ENCODE measurements at regions not wholly inside any gene's neighbourhood (a gene's known extent, or its start where the extent isn't known, plus 50 kb on each side); places are given as distances from the start of the nearest gene placed in this dataset.

DNA sequence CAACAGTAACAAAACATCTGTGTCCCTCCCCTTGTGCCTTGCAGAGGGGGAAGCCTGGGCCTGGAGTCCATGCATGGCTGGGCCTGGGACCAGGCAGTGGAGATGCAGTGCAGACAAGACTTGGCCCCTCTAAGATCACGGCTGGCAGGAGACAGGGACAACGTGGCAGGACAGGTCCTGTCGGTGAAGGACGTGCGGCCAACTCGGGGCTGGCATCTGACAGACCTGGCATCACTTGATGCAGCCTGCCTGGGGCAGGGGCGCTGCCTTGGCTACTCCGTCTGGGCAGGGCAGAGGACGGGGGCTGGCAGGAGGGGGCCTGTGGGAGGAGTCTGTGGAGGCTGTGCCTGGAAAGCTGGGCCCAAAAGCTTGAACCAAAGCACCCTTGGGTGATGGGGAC is 112.1 kb downstream of the CPZ start:
- Mint-ChIP-seq H3K27me3 (peaks cover 0 to 5% of the 10 kb centered on the region in 2 donors), H3K9me3 (no peaks in the 10 kb centered on the region), H3K27ac (no peak overlapping the region), H3K36me3 (no peaks in the 10 kb centered on the region), H3K4me3 (no peak overlapping the region), H3K4me1 (no peaks in the 10 kb centered on the region)
- Histone ChIP-seq H3K27ac (ENCODE audit: low read length) (no peak overlapping the region), H3K4me1 (ENCODE audit: control insufficient read depth in 1 of 2, extremely low read depth in 1 of 2, insufficient read depth in 2 of 2, low read length in 2 of 2) (no peaks in the 10 kb centered on the region), H3K36me3 (ENCODE audit: control insufficient read depth in 2 of 2, extremely low read depth in 1 of 2, insufficient read depth in 1 of 2, low read length in 1 of 2) (no peaks in the 10 kb centered on the region), H3K27me3 (replicated peaks in 1 of 2; ENCODE audit: control insufficient read depth in 2 of 2, extremely low read depth in 1 of 2, insufficient read depth in 2 of 2, low read length in 1 of 2) (peaks cover 0 to 31% of the 10 kb centered on the region in 2 experiments), H3K9me3 (no peaks in the 10 kb centered on the region), H3K4me3 (ENCODE audit: control insufficient read depth in 1 of 2, extremely low read depth in 1 of 2, low read length in 1 of 2) (no peak overlapping the region)
- ChIA-PET CTCF (no interaction called here), POLR2A (no interaction called here)
- no peak for ATAC-seq (replicated peaks in 1 of 4)
- 84% methylated on average over 9 of the region's 9 CpGs for WGBS (ENCODE audit: insufficient coverage)
- peak in 2 of 35 experiments; percentile 5 to 18 for DNase-seq

DNA sequence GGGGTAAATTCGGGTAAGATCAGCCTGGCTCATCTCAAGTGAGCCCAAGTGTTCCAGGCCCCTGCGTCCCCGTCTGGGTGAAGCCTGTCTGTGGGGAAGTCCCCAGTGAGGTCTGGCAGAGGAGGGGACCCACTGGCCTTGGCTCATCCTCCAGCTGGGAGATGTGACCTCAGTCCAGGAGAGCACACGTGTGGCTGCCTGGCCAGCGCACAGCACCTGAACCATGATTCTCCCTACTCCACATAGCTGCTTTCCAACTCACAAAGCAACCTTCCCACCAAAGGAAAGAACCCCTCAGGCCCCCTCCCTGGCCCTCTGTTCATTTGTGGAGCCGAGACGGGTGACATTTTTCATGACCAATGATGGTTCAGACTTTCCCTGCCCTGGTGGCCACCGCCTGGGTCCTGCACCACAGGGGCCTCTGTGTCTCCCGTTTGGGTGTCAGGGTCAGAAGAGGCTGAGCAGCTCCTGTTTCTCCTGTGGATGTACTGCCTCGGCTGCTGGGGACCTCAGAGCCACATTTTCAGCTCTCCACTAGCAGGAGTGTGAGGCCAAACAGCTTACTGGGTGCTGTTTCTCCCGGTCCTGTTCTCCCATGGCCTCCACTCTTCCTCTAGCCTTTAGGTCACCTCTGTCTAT is 111.4 kb downstream of the CPZ start:
- Histone ChIP-seq H3K4me3 (ENCODE audit: control insufficient read depth in 1 of 2, extremely low read depth in 1 of 2, low read length in 1 of 2) (no peak overlapping the region), H3K27me3 (replicated peaks in 1 of 2; ENCODE audit: control insufficient read depth in 2 of 2, extremely low read depth in 1 of 2, insufficient read depth in 2 of 2, low read length in 1 of 2) (peaks cover 0 to 35% of the 10 kb centered on the region in 2 experiments), H3K27ac (ENCODE audit: low read length) (no peak overlapping the region), H3K4me1 (ENCODE audit: control insufficient read depth in 1 of 2, extremely low read depth in 1 of 2, insufficient read depth in 2 of 2, low read length in 2 of 2) (no peaks in the 10 kb centered on the region), H3K9me3 (no peaks in the 10 kb centered on the region), H3K36me3 (ENCODE audit: control insufficient read depth in 2 of 2, extremely low read depth in 1 of 2, insufficient read depth in 1 of 2, low read length in 1 of 2) (no peaks in the 10 kb centered on the region)
- H3K27me3 Mint-ChIP-seq, result peaks cover 0 to 5% of the 10 kb centered on the region in 2 donors
- H3K36me3 Mint-ChIP-seq, result no peaks in the 10 kb centered on the region
- POLR2A ChIA-PET, result no interaction called here
- H3K4me3 Mint-ChIP-seq, result no peak overlapping the region
- H3K27ac Mint-ChIP-seq, result no peak overlapping the region
- 70% methylated on average over 8 of the region's 11 CpGs for WGBS (ENCODE audit: insufficient coverage)
- DNase-seq, result peak in 2 of 35 experiments; percentile 6 to 14
- CTCF ChIA-PET, result no interaction called here
- H3K9me3 Mint-ChIP-seq, result no peaks in the 10 kb centered on the region
- H3K4me1 Mint-ChIP-seq, result no peaks in the 10 kb centered on the region
- ATAC-seq (replicated peaks in 1 of 4), result no peak

DNA sequence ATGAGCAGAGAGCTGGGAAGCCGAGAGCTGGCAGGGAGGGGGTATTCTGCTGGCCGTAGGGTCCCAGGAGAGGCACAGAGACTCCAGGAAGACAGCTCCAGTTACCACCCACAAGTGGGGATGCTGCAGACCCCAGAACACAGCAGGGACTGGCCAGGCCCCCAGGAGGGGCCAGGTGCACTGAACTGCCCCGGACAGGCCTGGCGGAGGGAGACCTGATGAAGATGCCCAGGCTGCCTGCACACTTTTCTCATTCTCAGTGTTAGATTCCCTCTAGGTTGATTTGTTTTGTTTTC is 110.8 kb downstream of the CPZ start:
- no peaks in the 10 kb centered on the region for H3K9me3 ChIP-seq
- H3K36me3 ChIP-seq (ENCODE audit: control insufficient read depth in 2 of 2, extremely low read depth in 1 of 2, insufficient read depth in 1 of 2, low read length in 1 of 2), result no peaks in the 10 kb centered on the region
- DNase-seq (peak in 2 of 35 experiments; percentile 0 to 3), ATAC-seq (replicated peaks in 1 of 4) (no peak)
- Mint-ChIP-seq H3K4me3 (no peak overlapping the region), H3K9me3 (no peaks in the 10 kb centered on the region), H3K27me3 (peaks cover 0 to 5% of the 10 kb centered on the region in 2 donors), H3K27ac (no peak overlapping the region), H3K4me1 (no peaks in the 10 kb centered on the region), H3K36me3 (no peaks in the 10 kb centered on the region)
- no peak overlapping the region for H3K27ac ChIP-seq (ENCODE audit: low read length)
- H3K4me1 ChIP-seq (ENCODE audit: control insufficient read depth in 1 of 2, extremely low read depth in 1 of 2, insufficient read depth in 2 of 2, low read length in 2 of 2), result no peaks in the 10 kb centered on the region
- ChIA-PET POLR2A (no interaction called here), CTCF (no interaction called here)
- WGBS (ENCODE audit: insufficient coverage), result no CpG with 5 or more reads among the region's 4 CpGs
- H3K27me3 ChIP-seq (replicated peaks in 1 of 2; ENCODE audit: control insufficient read depth in 2 of 2, extremely low read depth in 1 of 2, insufficient read depth in 2 of 2, low read length in 1 of 2), result peaks cover 0 to 37% of the 10 kb centered on the region in 2 experiments
- no peak overlapping the region for H3K4me3 ChIP-seq (ENCODE audit: control insufficient read depth in 1 of 2, extremely low read depth in 1 of 2, low read length in 1 of 2)

DNA sequence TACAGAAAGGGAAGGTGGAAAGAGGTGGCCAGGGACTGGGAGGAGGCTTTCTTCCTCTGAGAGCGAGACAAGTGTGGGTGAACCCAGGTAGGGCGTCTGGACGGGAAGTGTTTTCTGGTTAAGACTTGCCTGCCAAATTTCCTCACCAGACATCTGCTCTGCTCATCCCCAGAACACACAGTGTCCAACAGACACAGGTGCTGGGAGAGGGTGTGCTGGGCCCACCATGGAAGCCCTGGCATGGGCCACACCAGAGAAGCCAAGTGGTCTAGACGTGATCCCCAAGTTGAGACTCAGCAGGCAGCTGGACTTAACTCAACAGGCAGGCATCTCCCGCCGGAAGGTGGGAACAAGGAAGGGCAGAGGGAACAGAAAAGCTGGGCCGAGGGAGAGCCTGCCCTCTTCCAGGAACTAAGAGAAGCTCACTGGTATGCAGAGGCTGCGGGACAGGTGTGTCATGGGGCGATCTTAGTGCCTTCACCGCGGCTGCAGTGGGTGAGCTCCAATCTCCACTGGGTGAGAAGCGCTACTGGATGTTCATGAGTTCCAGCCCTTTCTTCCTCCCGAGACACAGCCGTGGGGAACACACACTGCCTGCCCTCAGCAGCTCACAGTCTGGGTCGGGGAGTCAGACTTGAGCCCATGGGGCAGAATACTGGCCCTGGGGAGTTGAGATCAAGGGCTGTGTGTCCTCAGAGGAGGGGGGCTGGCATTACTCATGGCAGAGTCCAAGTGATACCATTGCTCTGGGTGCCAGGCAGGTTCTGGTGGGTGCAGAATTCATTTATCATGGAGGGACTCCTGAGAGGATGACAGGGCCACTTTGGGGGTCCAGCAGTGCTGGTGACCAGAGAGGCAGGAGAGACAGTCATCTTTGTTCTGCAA is 110.2 kb downstream of the CPZ start:
- Histone ChIP-seq H3K9me3 (no peaks in the 10 kb centered on the region), H3K4me3 (ENCODE audit: control insufficient read depth in 1 of 2, extremely low read depth in 1 of 2, low read length in 1 of 2) (no peak overlapping the region), H3K36me3 (ENCODE audit: control insufficient read depth in 2 of 2, extremely low read depth in 1 of 2, insufficient read depth in 1 of 2, low read length in 1 of 2) (no peaks in the 10 kb centered on the region), H3K4me1 (ENCODE audit: control insufficient read depth in 1 of 2, extremely low read depth in 1 of 2, insufficient read depth in 2 of 2, low read length in 2 of 2) (no peaks in the 10 kb centered on the region), H3K27ac (ENCODE audit: low read length) (no peak overlapping the region), H3K27me3 (replicated peaks in 1 of 2; ENCODE audit: control insufficient read depth in 2 of 2, extremely low read depth in 1 of 2, insufficient read depth in 2 of 2, low read length in 1 of 2) (peaks cover 0 to 39% of the 10 kb centered on the region in 2 experiments)
- ChIA-PET CTCF (no interaction called here), POLR2A (no interaction called here)
- Mint-ChIP-seq H3K4me1 (no peaks in the 10 kb centered on the region), H3K27ac (no peak overlapping the region), H3K36me3 (no peaks in the 10 kb centered on the region), H3K9me3 (no peaks in the 10 kb centered on the region), H3K27me3 (peaks cover 0 to 5% of the 10 kb centered on the region in 2 donors), H3K4me3 (no peak overlapping the region)
- no peak for ATAC-seq (replicated peaks in 1 of 4)
- 73% methylated on average over 12 of the region's 15 CpGs for WGBS (ENCODE audit: insufficient coverage)
- DNase-seq, result peak in 1 of 35 experiments; percentile 21

DNA sequence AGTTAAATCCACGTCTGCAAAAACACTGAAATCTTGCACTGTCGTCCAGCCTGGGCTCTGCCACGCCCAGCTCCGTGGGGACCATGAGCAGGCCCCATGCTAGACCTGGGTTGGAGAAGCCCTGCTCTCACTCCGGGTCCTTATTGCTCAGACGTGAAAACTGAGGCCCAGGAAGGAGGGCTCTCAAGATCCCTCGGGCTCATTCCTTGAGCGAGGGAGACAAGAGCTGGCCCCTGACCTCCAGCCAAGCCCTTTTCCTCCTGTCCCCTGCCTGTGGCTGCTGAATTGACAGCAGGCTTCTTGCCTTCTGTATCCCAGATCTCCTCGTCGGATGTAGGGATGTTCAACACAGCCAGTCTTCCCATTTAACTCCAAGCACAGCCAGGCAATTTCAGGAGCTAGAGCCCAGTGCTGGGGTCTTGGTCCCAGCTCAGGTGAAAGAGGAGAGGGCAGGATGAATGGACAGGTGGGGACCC is 109.5 kb downstream of the CPZ start:
- H3K4me3 ChIP-seq (ENCODE audit: control insufficient read depth in 1 of 2, extremely low read depth in 1 of 2, low read length in 1 of 2), result no peak overlapping the region
- no peak overlapping the region for H3K27ac Mint-ChIP-seq
- ChIA-PET POLR2A (no interaction called here), CTCF (no interaction called here)
- H3K4me3 Mint-ChIP-seq, result no peak overlapping the region
- DNase-seq (peak in 1 of 35 experiments; percentile 13), ATAC-seq (replicated peaks in 1 of 4) (no peak)
- no peaks in the 10 kb centered on the region for H3K36me3 ChIP-seq (ENCODE audit: control insufficient read depth in 2 of 2, extremely low read depth in 1 of 2, insufficient read depth in 1 of 2, low read length in 1 of 2)
- peaks cover 0 to 6% of the 10 kb centered on the region in 2 donors for H3K27me3 Mint-ChIP-seq
- no peaks in the 10 kb centered on the region for H3K4me1 Mint-ChIP-seq
- peaks cover 0 to 4% (median 0%) of the 10 kb centered on the region in 3 donors for H3K9me3 Mint-ChIP-seq
- H3K27ac ChIP-seq (ENCODE audit: low read length), result no peak overlapping the region
- 68% methylated on average over 8 of the region's 10 CpGs for WGBS (ENCODE audit: insufficient coverage)
- no peaks in the 10 kb centered on the region for H3K9me3 ChIP-seq
- H3K27me3 ChIP-seq (replicated peaks in 1 of 2; ENCODE audit: control insufficient read depth in 2 of 2, extremely low read depth in 1 of 2, insufficient read depth in 2 of 2, low read length in 1 of 2), result peaks cover 0 to 34% of the 10 kb centered on the region in 2 experiments
- no peaks in the 10 kb centered on the region for H3K4me1 ChIP-seq (ENCODE audit: control insufficient read depth in 1 of 2, extremely low read depth in 1 of 2, insufficient read depth in 2 of 2, low read length in 2 of 2)
- H3K36me3 Mint-ChIP-seq, result no peaks in the 10 kb centered on the region

DNA sequence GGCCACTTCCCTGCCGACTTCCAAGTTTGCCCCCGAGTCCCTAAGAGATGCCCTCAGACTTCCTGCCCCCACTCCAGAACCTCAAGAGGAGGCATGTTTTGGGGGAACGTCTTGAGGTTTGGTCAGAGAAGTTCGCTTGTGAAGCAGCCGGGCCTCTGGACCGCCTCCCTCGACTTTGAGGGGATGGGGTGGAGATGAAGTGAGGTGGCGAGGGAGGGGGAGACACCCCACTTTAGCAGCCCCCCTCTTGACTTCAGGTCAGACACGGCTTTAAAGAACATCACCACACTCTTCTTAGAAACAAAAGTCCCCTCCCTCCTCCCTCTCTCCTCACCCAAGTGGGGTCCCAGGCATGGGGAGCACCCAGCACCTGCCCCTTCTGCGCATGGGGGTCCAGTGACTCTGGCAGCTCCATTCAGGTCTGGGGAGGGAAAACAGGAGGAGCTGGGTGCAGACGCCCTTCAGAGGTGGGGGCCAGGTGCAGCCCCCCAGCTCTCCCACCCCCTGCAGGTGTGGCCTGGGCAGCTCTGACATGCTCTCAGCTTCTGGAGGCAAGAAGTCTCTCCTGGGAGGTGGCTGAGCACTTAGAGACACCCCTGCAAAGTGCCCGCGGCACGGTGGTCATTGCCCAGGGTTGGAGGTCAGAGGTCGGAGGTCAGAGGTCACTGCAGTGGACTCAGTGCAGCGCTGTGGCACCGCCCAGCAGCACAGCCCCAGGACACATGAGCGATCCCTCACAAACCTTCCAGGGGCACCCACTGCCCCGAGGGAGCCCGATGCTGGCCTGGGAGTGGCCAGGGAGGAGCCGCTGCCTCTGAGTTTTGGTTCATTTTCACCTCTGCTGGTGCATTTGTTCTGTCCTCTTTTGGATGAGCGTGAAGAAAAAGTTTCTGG is 108.8 kb downstream of the CPZ start:
- no peaks in the 10 kb centered on the region for H3K9me3 ChIP-seq
- H3K36me3 ChIP-seq (ENCODE audit: control insufficient read depth in 2 of 2, extremely low read depth in 1 of 2, insufficient read depth in 1 of 2, low read length in 1 of 2), result no peaks in the 10 kb centered on the region
- no peak overlapping the region for H3K4me3 Mint-ChIP-seq
- peaks cover 0 to 34% of the 10 kb centered on the region in 2 experiments for H3K27me3 ChIP-seq (replicated peaks in 1 of 2; ENCODE audit: control insufficient read depth in 2 of 2, extremely low read depth in 1 of 2, insufficient read depth in 2 of 2, low read length in 1 of 2)
- H3K4me3 ChIP-seq (ENCODE audit: control insufficient read depth in 1 of 2, extremely low read depth in 1 of 2, low read length in 1 of 2), result no peak overlapping the region
- no peaks in the 10 kb centered on the region for H3K4me1 ChIP-seq (ENCODE audit: control insufficient read depth in 1 of 2, extremely low read depth in 1 of 2, insufficient read depth in 2 of 2, low read length in 2 of 2)
- H3K9me3 Mint-ChIP-seq, result peaks cover 0 to 4% (median 0%) of the 10 kb centered on the region in 3 donors
- H3K27ac ChIP-seq (ENCODE audit: low read length), result no peak overlapping the region
- H3K27me3 Mint-ChIP-seq, result peaks cover 0 to 6% of the 10 kb centered on the region in 2 donors
- DNase-seq, result peak in 1 of 35 experiments; percentile 23
- H3K36me3 Mint-ChIP-seq, result no peaks in the 10 kb centered on the region
- WGBS (ENCODE audit: insufficient coverage), result 77% methylated on average over 8 of the region's 22 CpGs
- POLR2A ChIA-PET, result no interaction called here
- no peaks in the 10 kb centered on the region for H3K4me1 Mint-ChIP-seq
- H3K27ac Mint-ChIP-seq, result no peak overlapping the region
- CTCF ChIA-PET, result no interaction called here
- no peak for ATAC-seq (replicated peaks in 1 of 4)
